Parathyroid adenoma (tissue), 2 donors: ENCODE measurements at regions not wholly inside any gene's neighbourhood (a gene's known extent, or its start where the extent isn't known, plus 50 kb on each side); places are given as distances from the start of the nearest gene placed in this dataset.
A peak's percentile ranks its signal among the peaks of the same experiment; 100 is the strongest.

Source experiments
- H2AFZ ChIP-seq: fragments of 300-600 bp; sonication (generic); one replicate; pipeline ENCODE4 v1.7.0; 2017; ENCODE audit warnings: antibody characterized with exemption, mild to moderate bottlenecking
- H3K27ac ChIP-seq: fragments of 300-600 bp; sonication (generic); one replicate; pipeline ENCODE4 v1.7.0; 2017
- H3K27me3 ChIP-seq: fragments of 300-600 bp; sonication (generic); one replicate; pipeline ENCODE4 v1.7.0; 2017; ENCODE audit warnings: low read length; ENCODE audit not compliant: control insufficient read depth, insufficient read depth
- H3K36me3 ChIP-seq: fragments of 300-600 bp; sonication (generic); one replicate; pipeline ENCODE4 v1.7.0; 2017; ENCODE audit warnings: low read length; ENCODE audit not compliant: control insufficient read depth, insufficient read depth
- H3K4me1 ChIP-seq: fragments of 300-600 bp; sonication (generic); one replicate; pipeline ENCODE4 v1.7.0; 2017; ENCODE audit warnings: control low read depth
- H3K4me2 ChIP-seq: fragments of 300-600 bp; sonication (generic); one replicate; pipeline ENCODE4 v1.7.0; 2017; ENCODE audit warnings: low read length
- H3K4me3 ChIP-seq: fragments of 300-600 bp; sonication (generic); one replicate; pipeline ENCODE4 v1.7.0; 2017; ENCODE audit warnings: low read depth, low read length
- H3K79me2 ChIP-seq: fragments of 300-600 bp; sonication (generic); one replicate; pipeline ENCODE4 v1.7.0; 2017; ENCODE audit warnings: control low read depth
- H3K9ac ChIP-seq: fragments of 300-600 bp; sonication (generic); one replicate; pipeline ENCODE4 v1.7.0; 2017; ENCODE audit warnings: mild to moderate bottlenecking
- H3K9me3 ChIP-seq: fragments of 300-600 bp; sonication (generic); one replicate; pipeline ENCODE4 v1.7.0; 2017; ENCODE audit warnings: low read length; ENCODE audit not compliant: control insufficient read depth
- TF ChIP-seq, protein P1 (sequence below): fragments of 300-600 bp; sonication (generic); IDR thresholded peaks from one replicate; pipeline ENCODE4 v1.7.0; 2017; ENCODE audit warnings: antibody characterized with exemption, mild to moderate bottlenecking
- donor health status: primary hyperparathyroidism.

DNA sequence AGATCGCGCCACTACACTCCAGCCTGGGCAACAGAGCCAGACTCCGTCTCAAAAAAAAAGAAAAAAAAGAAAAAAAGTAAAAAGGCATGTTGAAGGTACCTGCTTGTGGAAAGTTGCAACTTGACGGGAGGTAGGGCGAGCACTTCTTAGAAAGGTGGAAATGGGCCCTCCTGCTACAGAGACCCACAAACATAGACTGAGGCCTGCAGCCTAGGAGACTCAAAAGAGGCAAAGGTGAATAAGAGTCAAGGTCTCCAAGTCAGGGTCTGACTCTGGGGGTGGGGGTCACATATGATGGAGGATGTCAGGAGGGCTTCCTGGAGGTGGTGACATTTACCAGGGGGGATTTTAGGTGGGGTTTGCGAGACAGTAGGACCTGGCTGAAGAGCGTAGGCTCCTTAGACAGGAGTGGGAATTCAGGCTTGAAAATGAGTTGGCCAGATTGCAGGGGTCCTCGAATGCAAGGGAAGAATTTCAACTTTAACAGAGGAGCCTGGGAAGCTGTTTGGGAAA, 303.0 kb downstream of the SEC14L1 start:
- Histone ChIP-seq H3K79me2 (peaks cover 73% of the 10 kb centered on the region), H3K9ac (no peak overlapping the region), H3K27me3 (no peaks in the 10 kb centered on the region), H3K27ac (no peak overlapping the region), H3K36me3 (no peaks in the 10 kb centered on the region), H3K4me2 (no peak overlapping the region), H3K4me1 (peaks cover 25% of the 10 kb centered on the region), H3K4me3 (no peak overlapping the region), H2AFZ (no peak overlapping the region), H3K9me3 (no peaks in the 10 kb centered on the region)
- TF ChIP-seq, protein P1, sequence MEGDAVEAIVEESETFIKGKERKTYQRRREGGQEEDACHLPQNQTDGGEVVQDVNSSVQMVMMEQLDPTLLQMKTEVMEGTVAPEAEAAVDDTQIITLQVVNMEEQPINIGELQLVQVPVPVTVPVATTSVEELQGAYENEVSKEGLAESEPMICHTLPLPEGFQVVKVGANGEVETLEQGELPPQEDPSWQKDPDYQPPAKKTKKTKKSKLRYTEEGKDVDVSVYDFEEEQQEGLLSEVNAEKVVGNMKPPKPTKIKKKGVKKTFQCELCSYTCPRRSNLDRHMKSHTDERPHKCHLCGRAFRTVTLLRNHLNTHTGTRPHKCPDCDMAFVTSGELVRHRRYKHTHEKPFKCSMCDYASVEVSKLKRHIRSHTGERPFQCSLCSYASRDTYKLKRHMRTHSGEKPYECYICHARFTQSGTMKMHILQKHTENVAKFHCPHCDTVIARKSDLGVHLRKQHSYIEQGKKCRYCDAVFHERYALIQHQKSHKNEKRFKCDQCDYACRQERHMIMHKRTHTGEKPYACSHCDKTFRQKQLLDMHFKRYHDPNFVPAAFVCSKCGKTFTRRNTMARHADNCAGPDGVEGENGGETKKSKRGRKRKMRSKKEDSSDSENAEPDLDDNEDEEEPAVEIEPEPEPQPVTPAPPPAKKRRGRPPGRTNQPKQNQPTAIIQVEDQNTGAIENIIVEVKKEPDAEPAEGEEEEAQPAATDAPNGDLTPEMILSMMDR: no peak

DNA sequence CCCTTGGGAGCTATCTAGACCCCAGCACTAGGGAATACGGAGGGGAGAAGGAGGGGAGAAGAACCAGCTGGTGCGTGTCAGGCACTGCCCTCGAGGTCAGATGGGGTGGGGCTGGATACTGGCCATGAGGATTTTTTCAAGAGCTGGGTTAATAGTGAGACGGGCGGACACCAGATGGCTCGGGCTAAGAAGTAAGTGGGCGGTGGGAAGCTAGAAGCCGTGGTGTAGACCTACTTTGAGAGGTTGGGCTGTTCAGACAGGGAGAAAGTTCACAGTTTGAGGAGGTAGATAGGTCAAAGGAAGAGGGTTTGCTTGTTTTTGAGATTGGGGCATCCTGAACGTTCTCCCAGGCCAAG, 303.8 kb downstream of the SEC14L1 start:
- peaks cover 66% of the 10 kb centered on the region for H3K79me2 ChIP-seq
- no peaks in the 10 kb centered on the region for H3K9me3 ChIP-seq
- H2AFZ ChIP-seq: no peak overlapping the region
- TF ChIP-seq, protein P1: no peak
- no peaks in the 10 kb centered on the region for H3K36me3 ChIP-seq
- H3K27ac ChIP-seq: peak overlapping the region; percentile 13
- H3K4me2 ChIP-seq: no peak overlapping the region
- H3K4me1 ChIP-seq: peaks cover 32% of the 10 kb centered on the region
- H3K27me3 ChIP-seq: no peaks in the 10 kb centered on the region
- no peak overlapping the region for H3K9ac ChIP-seq
- no peak overlapping the region for H3K4me3 ChIP-seq

DNA sequence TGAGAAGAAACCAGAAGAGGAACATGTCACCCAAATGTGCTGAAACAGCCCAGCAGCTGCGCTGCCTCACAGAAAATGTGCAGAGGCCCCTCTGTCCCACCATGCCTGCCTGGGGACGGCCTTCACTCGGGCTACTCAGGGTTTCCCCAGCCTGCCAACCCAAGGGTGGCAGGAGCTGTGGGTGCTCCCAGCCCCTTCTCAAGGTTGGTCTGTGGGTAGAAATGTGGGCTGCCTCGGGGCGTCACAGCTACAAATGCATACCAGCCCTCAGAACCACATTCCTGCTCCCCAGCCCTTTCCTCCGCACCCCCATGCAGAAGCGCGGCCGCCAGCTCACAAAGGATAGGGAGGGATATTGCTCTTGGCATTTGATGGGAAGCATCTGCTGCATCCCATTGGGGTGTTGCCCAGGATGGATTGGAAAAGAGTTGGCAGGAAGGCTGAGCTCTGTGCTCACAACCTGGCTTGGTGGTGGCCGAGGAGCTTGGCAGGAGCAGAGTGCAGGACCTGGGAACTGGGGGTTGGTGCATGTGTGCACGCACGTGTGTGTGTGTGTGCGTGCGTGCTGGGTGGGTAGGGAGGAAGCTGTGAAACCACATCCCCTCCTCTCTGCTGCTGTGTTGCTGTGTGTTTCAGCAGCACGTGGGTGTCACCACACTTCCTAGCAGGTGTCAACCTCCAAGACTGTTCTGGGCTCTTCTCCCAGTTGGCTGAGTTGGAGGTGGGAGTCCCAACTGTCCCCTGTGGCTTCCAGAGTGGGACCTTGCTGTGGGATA, 304.4 kb downstream of the SEC14L1 start:
- peak overlapping the region; percentile 53 for H3K27ac ChIP-seq
- peaks cover 66% of the 10 kb centered on the region for H3K79me2 ChIP-seq
- H2AFZ ChIP-seq: no peak overlapping the region
- TF ChIP-seq, protein P1: no peak
- no peak overlapping the region for H3K9ac ChIP-seq
- no peaks in the 10 kb centered on the region for H3K9me3 ChIP-seq
- peaks cover 37% of the 10 kb centered on the region for H3K4me1 ChIP-seq
- H3K4me2 ChIP-seq: no peak overlapping the region
- H3K4me3 ChIP-seq: no peak overlapping the region
- H3K36me3 ChIP-seq: no peaks in the 10 kb centered on the region
- no peaks in the 10 kb centered on the region for H3K27me3 ChIP-seq

DNA sequence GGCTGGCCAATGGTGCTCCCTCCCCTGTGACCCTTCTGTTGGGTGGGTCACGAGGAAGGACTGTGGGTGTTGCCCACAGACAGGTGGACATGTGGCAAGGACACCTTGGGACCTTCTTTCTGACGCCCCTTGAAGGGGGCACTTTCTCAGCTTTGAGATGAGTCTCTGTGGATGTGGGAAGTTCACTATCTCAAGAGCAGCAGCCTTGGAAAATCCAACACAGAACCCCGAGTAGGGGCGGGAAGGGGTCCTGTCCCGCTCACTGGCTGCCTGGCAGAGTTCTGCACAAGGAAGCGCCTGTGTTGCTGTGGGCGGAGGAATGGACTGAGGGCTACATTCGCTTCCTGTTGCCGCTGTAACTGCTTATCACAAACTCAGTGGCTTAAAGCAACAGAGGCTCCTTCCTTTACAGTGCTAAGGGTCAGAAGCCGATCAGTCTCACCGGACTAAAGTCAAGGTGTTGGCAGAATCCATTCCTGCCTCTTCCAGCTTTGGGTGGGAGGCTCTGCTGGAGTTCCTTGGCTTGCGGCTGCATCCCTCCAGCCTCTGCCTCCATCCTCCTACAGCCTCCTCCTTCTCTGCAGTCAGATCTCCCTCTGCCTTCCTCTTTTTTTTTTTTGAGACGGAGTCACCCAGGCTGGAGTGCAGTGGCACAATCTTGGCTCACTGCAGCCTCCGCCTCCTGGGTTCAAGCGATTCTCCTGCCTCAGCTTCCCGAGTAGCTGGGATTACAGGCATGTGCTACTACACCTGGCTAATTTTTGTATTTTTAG, 305.2 kb downstream of the SEC14L1 start:
- peak overlapping the region; percentile 53 for H3K27ac ChIP-seq

More for the DNA sequence above, 305.2 kb downstream of the SEC14L1 start:
- Histone ChIP-seq H3K9ac (no peak overlapping the region), H3K4me3 (no peak overlapping the region), H3K27me3 (no peaks in the 10 kb centered on the region), H3K4me2 (no peak overlapping the region), H3K79me2 (peaks cover 67% of the 10 kb centered on the region), H3K9me3 (no peaks in the 10 kb centered on the region), H3K4me1 (peaks cover 45% of the 10 kb centered on the region), H3K36me3 (no peaks in the 10 kb centered on the region), H2AFZ (no peak overlapping the region)
- TF ChIP-seq, protein P1: no peak
